GM21619 (cell line): ENCODE measurements at regions not wholly inside any gene's neighbourhood (a gene's known extent, or its start where the extent isn't known, plus 50 kb on each side); places are given as distances from the start of the nearest gene placed in this dataset.
"Not testable (repeated sequence)": the region's sequence is repeated elsewhere in the genome, so short reads cannot be mapped to it uniquely, and the experiment has no call there.

Experiments used
- ATAC-seq: cut with Tn5 transposase; IDR thresholded peaks from one replicate; pipeline ENCODE4 v1.9.1; 2021; ENCODE audit not compliant: unreplicated experiment

DNA sequence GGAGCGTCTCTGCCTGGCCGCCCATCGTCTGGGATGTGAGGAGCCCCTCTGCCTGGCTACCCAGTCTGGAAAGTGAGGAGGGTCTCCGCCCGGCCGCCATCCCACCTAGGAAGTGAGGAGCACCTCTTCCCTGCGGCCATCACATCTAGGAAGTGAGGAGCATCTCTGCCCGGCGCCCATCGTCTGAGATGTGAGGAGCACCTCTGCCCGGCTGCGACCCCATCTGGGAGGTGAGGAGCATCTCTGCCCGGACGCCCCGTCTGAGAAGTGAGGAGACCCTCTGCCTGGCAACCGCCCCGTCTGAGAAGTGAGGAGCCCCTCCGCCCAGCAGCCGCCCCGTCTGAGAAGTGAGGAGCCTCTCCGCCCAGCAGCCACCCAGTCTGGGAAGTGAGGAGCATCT lies 84.5 kb downstream of the IDS start:
- ATAC-seq = not testable (repeated sequence)

DNA sequence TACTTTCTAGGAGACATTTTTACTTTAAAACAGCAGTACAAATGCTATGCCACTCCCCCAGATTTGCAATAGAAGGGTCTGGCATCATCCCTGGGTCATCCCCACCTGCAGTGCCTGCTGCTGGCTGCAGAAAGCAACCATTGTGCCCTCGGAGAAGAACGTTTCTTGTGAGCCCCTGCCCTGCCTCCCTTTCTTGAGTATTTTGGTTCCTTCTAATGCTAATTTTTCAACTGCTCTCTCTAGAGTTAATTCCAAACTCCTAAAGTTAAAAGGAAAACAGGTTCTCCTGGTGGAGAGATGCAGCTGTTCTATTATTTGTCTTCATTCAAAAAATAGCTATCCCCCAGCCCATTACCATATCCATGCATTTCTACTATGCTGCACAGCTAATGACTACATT lies 107.1 kb downstream of the IDS start:
- ATAC-seq = no peak

DNA sequence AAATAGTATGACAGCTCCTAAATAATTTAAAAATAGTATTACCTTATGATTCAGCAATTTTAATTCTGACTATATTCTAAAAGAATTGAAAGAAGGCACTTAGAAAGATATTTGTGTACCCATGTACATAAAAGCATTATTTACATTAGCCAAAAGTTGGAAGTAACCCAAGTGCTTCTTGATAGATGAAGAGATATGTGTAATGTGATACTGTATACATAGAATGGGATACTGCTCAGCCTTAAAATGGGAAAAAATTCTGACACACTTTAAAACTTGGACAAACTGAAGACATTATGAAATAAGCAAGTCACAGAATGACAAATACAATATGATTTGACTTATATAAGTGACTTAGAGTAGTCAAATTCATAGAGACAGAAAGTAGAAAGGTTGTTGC lies 112.2 kb downstream of the IDS start:
- ATAC-seq = no peak

DNA sequence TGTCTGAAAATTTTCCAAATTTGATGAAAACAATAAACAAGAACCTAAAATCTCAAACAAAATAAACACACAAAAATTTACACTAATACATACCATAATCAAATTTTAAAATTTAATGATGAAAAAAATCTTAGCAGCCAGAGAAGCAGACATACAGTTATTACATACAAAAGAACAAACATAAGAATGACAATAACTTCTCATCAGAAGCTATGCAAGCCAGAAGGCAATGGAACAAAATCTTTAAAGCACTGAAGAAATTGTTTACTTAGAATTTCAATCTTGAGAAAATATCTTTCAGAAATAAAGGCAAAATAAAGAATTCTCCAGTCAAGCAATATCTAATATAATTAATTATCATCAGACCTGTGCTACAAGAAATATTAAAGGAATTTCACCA lies 121.3 kb downstream of the IDS start:
- no peak for ATAC-seq

DNA sequence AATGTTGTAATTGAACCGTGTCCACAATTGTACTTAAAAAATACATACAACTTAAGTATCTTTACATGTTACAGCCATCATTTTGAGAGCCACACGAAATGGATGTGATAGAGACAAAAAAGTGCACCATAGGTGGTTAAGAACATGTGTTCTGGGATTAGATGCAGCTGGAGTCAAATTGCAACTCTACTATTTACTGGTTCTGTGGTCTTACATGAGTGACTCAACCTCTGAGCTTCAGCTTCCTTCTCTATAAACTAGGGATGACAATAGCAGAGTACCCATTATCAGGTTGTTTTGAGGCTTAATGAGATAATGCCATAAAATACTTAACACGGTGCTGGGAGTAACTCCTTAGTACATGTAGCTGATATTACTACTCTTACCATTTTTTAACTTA lies 130.4 kb downstream of the IDS start:
- no peak for ATAC-seq

DNA sequence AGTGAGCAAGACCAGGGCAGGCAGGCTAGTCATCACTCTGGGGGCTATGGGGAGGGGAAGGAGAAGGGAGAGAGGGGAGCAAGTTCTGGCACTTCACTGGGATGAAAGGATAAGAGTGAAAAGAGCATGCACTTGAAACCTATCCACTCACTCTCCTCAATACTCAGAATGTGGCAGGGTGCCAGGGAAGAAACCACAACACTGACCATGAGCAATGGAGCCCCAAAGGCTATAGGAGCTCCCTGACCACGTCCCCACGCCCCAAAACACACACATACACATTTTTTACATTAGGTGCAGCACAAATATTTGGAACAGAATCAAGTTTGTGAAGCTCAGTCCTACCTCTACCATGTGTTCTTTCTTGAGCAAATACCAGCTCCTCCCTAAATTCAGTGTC lies 132.2 kb downstream of the IDS start:
- ATAC-seq = no peak

DNA sequence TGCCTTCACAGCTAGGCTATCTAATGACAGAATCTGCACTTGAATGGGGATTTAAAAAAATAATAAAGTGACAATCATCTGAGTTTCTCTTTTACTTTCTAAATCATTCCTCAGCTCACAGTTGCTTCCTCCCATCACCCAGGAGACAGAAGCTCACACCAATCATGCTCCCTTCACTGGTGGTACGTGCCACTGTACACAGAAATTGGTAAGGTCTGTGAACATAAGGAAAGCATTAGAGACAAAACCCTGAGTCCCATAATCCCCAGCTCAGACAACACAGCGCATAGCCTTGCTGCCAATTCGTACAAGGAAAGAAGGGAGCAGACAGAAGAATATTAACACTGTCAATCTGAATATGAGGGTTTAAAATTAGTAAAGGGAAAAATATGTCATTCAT lies 133.1 kb downstream of the IDS start:
- no peak for ATAC-seq

DNA sequence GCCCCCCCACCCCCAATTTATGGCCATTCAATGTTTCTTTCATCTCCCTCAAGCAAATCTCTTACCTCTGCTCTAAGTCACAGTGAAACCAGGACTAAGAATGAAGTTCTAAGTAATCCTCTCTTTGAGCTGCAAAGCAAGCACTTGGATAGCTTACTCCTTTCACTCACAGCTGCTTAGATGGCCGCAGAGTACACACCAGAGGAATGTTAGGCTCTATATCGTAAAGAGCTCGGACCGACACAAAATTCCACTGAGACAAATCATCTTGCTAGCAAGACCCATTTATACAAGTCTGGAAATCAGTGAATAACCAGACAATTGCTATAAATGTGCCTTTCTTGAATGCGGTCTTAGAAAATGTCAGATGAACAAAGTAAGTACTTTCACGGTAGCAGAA lies 135.0 kb downstream of the IDS start:
- no peak for ATAC-seq

DNA sequence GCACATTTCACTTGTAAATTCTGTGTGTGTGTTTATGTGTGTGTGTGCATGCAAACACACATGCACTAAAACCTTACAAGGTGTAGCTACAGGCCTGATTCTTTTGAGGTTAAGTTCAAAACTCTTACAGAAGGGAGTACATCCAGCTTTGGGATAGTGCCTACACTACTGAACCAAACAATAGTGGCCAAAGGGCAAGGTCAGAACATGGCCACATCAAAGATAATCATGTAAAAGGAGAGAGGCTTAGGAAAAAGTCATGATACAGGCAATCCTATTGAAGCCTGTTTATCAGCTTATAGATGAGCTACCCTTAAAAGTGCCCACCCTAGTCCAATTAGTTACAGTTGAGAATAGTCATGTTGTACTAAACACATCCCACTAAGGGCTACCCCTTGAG lies 139.6 kb downstream of the IDS start:
- no peak for ATAC-seq

DNA sequence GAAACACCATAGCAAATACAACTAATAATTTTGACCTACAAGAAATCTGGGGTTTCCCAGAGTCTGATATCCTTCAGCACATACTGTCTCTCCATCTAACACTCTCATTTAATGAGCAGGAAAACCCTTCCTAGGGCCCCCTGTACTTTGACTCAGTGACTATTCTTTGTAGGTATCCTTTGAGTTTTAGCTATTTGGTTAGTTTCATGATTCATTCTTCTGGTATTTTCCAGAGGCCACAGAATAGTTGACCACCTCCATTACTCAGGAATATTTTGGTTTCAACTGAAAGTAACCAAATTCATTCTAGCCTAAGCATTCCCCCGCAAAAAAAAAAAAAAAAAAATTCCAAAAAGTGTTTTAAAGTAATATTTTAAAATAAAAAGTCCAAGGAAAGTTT lies 140.0 kb downstream of the IDS start:
- ATAC-seq = no peak

DNA sequence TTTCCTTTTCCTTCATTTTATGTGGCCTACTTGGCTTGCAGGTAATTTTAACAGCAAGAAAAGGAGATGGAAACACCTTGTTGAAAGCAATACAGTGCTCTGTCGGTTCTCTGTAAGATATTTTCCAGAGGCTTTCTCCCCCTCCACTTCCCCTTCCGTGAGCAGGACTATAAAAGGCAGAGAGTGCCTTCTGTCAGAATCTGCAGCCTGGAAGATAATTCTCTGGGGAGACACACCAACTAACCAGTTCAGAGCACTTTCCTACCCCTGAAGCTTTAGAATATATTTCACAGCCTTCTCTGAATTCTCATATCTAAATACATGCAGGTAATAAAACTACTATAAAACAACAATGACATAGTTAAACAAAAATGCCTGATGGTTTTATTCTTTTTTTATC lies 141.1 kb downstream of the IDS start:
- no peak for ATAC-seq

DNA sequence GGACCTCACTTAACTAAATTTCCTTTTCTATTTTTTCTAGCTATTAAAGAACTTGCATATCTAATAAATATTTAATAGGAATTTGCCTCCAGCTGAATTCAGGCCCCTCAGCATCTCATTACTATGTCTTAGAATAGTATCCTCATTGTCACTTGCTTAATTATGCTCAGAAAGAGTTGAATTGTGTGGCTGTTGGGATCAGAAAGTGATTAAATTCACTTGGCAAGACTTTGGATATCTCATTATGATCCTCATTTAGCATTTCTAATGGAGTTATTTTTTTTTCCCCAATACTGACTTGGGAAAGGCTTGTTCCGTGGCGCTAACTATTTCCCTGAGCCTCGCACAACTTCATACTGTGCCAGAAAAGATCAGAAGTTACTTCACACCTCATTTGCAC lies 158.8 kb downstream of the IDS start:
- ATAC-seq = no peak

DNA sequence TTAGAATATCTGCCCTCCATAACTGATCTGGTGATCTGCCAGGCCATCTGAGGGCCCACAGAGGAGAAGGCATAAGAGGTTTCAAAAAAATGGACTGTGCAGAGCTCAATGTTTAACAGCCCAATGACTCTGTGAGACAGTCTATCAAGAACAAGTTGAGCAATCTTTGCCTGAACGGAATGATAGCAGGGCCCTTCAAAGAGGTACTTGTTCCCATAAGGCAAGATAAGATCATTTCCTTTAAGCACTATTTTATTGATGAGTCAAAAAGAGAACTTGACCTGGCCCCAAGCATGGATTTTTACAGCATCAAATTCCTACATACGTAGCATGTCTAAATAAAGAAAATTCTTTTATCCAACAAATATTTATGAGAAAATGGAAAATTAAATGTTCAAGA lies 182.8 kb downstream of the IDS start:
- ATAC-seq = no peak

DNA sequence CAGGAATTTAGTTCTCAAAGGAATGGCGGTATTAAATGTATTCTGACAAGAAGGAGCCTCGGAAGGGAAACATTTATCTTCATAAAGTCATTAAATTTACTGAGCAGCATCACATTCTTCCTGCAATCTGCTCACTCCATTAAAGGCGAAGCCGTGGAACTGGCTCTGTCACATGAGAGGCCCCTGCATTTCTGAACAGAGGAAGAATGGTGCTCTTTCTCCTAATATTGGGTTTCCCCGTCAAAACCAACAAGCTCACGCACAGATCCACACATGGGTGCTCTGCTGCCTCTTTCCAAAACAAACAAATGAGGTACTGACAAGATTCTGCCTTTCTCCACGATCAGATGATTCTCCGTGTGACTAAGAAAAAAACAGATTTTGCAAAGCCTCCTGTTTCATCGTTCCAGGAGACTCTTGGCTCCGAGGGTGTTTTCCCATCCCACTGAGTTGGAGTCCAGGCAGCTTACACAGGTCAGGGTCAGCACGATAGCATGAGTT lies 191.2 kb downstream of the IDS start:
- no peak for ATAC-seq

DNA sequence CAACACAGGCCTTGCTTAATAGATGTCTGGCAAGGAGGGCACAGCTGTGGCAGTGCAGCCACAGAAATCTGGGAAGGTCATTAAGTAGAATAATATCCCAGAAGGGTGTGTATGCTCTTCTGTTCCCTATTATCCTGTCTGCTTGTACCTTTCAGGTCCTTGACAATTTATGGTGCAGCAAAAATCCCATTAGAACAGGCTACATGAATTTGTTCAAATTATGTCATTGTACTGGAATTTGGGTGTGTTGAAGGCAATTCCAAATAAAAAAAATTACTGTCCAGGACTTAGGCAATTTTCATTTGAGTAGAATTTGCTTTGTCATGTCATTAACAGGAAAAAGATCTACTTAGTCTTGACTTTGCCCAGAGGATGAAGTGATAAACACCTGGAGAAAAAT lies 192.1 kb downstream of the IDS start:
- ATAC-seq = no peak

DNA sequence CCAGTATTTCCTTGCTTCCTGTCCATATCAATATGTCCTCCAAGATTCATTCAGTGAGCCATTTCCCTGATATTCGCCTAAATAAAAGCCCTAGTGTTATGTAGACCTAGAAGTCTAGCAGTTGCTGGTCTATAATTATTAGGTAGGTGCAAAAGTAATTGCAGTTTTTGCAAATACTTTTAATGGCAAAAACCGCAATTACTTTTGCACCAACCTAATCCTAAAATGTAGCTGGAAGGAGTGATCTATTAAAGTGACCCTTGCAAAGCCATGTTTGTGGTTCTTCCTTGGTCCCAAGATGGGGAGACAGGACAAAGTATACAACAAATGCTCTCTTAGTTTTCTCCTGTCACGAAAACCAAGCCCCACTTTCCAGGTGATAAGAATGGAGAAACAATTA lies 193.0 kb downstream of the IDS start:
- no peak for ATAC-seq

DNA sequence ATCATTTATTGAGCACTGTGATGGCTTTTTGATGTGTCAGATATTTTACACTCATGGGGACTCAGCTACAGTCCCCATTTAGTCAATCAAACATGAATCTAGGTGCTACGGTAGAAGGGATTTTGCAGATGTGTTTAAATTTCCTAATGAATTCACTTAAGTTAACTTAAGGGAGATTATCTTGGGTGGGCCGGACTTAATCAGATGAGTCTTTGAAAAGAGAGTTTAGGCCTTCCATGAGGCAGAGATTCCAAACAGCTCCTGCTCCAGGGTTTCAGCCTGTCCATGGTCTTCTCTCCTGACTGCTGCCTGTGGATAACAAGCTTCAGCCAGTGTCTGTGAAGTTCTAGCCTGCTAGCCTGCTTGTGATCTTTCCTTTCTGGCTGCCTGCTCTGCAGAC lies 202.4 kb downstream of the IDS start:
- ATAC-seq = no peak

DNA sequence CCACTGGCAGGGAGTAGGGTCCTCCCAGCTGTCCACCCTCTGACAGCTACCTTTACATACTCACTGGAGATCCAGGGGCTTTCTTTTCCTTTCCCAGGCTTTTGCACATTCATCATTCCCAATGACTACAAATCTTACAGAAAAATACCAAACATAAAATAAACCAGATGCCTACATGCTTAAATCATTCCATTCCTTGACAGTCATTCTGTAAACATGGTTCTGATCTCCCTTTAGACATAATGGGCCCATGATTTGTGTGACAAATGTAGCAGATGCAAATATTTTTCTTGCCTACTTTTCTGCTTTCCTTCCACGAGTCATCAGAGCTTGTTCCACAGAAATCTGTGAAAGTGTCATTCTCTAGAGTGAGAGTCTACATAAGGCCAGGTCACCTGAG lies 207.0 kb downstream of the IDS start:
- no peak for ATAC-seq

DNA sequence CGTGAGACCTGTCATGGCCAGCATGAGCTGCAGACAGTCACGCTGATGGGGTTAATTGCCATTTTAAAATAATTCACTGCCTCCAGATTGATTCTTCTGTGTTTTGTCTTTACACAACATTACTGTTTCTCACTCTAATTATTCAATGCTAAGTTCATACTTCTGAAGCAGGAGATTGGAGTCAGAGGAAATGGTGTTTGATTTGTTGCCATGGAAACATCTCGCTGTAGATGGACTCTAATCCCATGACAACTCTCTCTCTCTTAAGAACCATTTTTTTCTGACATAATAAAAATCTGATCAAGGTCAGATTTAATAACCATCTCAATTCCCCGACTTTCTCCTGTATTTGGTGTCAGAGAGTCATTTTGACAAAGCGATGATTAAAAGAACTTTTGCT lies 209.0 kb downstream of the IDS start:
- ATAC-seq = no peak

DNA sequence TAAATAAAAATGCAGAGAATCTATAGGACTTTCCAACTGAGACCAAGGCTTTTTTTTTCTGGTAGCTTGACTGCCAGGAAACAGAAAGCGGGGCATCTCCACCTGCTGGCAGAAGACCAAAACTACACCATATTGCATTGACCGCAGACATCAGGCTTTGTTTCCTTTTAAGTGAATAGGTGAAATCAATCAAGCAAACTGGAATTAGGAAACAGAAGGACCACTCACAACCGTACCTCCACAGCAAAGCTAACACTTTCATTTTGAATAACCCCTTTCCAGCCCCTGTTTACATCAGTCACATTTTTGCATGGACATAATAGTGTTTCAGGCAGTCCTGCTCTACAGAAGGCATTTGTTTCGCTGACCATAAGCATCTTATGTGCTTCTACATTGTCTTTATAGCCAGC lies 218.2 kb downstream of the IDS start:
- ATAC-seq = peak; percentile 75

DNA sequence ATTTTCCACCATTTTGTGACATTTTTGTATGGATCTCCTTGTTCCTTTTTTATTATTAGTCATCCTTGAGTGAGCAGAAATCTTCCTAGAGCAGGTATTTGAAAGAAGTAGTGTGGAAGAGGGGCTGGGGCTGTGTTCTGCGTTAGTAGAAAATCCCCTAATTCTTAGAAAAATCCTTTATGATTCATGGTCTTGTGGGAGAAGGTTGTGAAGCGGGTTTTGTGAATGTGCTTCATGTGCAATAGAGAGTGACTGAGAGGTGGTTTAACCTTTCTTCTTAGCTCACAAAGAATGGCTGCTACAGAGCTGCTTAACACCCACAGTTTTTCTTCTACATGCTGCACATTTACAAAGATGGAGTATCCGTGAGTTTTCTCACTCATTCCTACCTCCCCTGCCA lies 220.5 kb downstream of the IDS start:
- no peak for ATAC-seq

DNA sequence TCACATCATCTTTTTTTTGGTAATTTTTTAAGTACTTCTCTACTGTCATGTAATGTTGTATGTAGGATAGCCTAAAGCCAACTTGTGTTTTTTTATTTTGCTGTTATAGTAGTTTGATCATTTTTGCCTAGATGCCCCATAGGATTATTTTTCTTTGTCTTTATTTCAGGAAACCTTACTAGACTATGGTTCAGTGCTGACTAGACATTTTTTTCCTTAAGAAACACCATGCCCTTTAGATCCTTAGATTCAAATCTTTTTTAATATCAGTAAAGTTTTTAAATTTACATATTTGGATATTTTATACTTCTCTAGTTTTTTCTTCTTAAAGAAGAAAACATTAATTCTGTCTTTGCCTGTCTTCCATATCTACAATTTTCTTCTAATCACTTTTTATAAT lies 221.3 kb downstream of the IDS start:
- ATAC-seq = no peak

DNA sequence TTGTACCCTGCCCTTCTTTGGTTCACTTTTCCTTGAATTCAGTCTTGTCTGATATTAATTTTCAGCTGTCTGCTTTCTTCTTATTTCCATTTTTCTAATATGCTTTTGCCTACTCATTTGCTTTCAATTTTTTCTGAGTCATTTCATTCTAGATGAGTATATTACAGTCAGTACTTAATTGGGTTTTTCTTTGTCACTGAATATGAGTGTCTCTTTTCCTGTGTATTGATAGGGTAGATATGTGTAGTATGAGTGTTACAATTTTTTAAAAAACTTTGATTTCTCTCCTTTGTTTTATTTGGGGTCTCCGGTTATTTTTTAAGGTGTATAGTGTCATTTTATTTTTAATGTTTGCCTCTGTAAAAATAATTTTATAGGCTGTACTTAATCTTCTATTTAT lies 222.2 kb downstream of the IDS start:
- ATAC-seq = no peak

DNA sequence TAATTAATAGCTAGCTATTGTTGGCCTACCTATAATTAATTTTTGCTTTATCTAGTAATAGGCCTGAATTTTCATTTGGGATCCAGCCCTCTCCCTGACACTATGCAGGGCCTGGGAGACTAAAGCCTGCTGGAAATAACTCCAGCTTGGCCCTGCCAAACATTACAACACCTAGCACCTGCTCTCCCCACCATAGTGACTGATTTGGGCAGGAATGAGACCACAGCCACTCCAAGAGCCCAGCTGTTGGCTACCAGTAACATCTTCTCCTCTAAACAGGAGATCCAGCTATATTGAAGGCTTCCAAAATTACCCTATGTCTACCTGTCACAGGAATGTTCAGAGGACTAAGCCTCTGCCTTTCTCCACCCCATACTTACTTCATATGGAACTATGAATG lies 225.1 kb downstream of the IDS start:
- no peak for ATAC-seq
